ENCODE measurements at regions not wholly inside any gene's neighbourhood (a gene's known extent, or its start where the extent isn't known, plus 50 kb on each side); places are given as distances from the start of the nearest gene placed in this dataset.
A peak's percentile ranks its signal among the peaks of the same experiment; 100 is the strongest.

- ATAC-seq (ENCODE audit: insufficient read depth, low FRiP score) (no peak), DNase-seq (no peak)
- no peak overlapping the region for H3K9ac ChIP-seq (ENCODE audit: insufficient read depth in 1 of 2, low read length in 2 of 2)
- no peak overlapping the region for H3K27ac ChIP-seq (ENCODE audit: low read depth in 1 of 2, low read length in 1 of 2)
- H3K36me3 ChIP-seq (ENCODE audit: control insufficient read depth in 4 of 4, insufficient read depth in 4 of 4, low read length in 4 of 4), result no peaks in the 10 kb centered on the region
- no peaks in the 10 kb centered on the region for H3K27me3 ChIP-seq (ENCODE audit: control insufficient read depth in 3 of 3, insufficient read depth in 3 of 3, low read length in 2 of 3)
- H3K4me1 ChIP-seq (ENCODE audit: control insufficient read depth in 5 of 5, insufficient read depth in 5 of 5, low read length in 5 of 5), result no peaks in the 10 kb centered on the region
- 84 to 92% methylated on average over 1 of the region's 1 CpG for WGBS, 2 donors
- H3K9me3 ChIP-seq (ENCODE audit: control insufficient read depth in 4 of 4, insufficient read depth in 3 of 4, low read length in 3 of 4), result no peaks in the 10 kb centered on the region
- TF ChIP-seq CTCF (IDR thresholded peaks at IDR 0.05; ENCODE audit: control extremely low read depth, extremely low read depth), result no peak
- H3K4me3 ChIP-seq, result no peak overlapping the region
Measured at GRCh38 chr5:40154194-40154593, 525.5 kb upstream of the PTGER4 start.

DNA sequence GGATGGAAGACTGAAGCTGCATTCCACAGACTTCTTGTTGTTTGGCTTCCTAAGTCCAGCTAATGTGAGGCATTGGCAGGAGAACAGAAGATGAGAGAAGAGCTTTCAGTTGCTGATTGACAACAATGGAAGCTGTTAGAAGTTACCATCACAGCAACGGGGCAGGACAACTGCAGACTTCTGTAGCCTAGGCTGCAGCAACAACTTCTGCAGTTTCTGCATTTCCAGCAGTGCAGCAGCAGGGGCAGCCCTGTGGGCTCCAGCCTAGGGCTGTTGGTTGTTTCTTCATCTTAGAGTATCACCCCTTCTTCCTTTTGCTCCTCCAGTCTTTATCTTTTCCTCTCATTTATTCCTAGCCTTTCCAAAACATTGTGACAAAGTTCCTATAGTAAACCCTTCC is 528.8 kb upstream of the PTGER4 start:
- ATAC-seq (ENCODE audit: insufficient read depth, low FRiP score), result no peak
- peak in 1 of 3 donors; percentile 12 for DNase-seq

DNA sequence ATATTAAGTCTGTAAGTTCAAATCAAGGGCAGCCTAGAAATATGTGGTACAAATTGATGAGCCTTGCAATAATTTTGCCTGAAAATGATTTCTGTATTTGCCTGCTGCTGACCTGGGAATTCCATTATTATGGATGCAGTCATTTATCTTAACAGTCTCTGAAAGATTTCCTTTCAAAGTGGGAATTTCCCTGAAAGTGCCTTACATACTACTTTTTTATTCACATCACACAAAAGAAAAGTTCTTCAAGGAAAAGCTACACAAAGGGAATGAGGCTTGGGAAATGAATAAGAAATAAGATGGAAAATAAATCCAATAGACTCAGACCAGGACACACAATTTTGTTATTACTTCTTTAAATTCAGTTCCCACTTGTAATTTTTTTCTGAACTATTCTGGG is 537.8 kb upstream of the PTGER4 start:
- no peak overlapping the region for H3K4me3 ChIP-seq
- no peak for ATAC-seq (ENCODE audit: insufficient read depth, low FRiP score)
- no peak for DNase-seq
- no peak overlapping the region for H3K27ac ChIP-seq (ENCODE audit: low read depth in 1 of 2, low read length in 1 of 2)
- H3K27me3 ChIP-seq (ENCODE audit: control insufficient read depth in 3 of 3, insufficient read depth in 3 of 3, low read length in 2 of 3), result no peaks in the 10 kb centered on the region
- no peak overlapping the region for H3K9ac ChIP-seq (ENCODE audit: insufficient read depth in 1 of 2, low read length in 2 of 2)
- TF ChIP-seq CTCF (IDR thresholded peaks at IDR 0.05; ENCODE audit: control extremely low read depth, extremely low read depth), result no peak
- no peaks in the 10 kb centered on the region for H3K4me1 ChIP-seq (ENCODE audit: control insufficient read depth in 5 of 5, insufficient read depth in 5 of 5, low read length in 5 of 5)
- no peaks in the 10 kb centered on the region for H3K9me3 ChIP-seq (ENCODE audit: control insufficient read depth in 4 of 4, insufficient read depth in 3 of 4, low read length in 3 of 4)
- no peaks in the 10 kb centered on the region for H3K36me3 ChIP-seq (ENCODE audit: control insufficient read depth in 4 of 4, insufficient read depth in 4 of 4, low read length in 4 of 4)

More for the DNA sequence above, 528.8 kb upstream of the PTGER4 start:
- WGBS, 2 donors, result 33 to 59% methylated on average over 1 of the region's 1 CpG
- no peak overlapping the region for H3K27ac ChIP-seq (ENCODE audit: low read depth in 1 of 2, low read length in 1 of 2)
- no peaks in the 10 kb centered on the region for H3K36me3 ChIP-seq (ENCODE audit: control insufficient read depth in 4 of 4, insufficient read depth in 4 of 4, low read length in 4 of 4)
- no peaks in the 10 kb centered on the region for H3K4me1 ChIP-seq (ENCODE audit: control insufficient read depth in 5 of 5, insufficient read depth in 5 of 5, low read length in 5 of 5)
- TF ChIP-seq CTCF (IDR thresholded peaks at IDR 0.05; ENCODE audit: control extremely low read depth, extremely low read depth), result no peak
- no peaks in the 10 kb centered on the region for H3K27me3 ChIP-seq (ENCODE audit: control insufficient read depth in 3 of 3, insufficient read depth in 3 of 3, low read length in 2 of 3)
- H3K4me3 ChIP-seq, result no peak overlapping the region
- no peak overlapping the region for H3K9ac ChIP-seq (ENCODE audit: insufficient read depth in 1 of 2, low read length in 2 of 2)
- no peaks in the 10 kb centered on the region for H3K9me3 ChIP-seq (ENCODE audit: control insufficient read depth in 4 of 4, insufficient read depth in 3 of 4, low read length in 3 of 4)

- Histone ChIP-seq H3K27ac (ENCODE audit: low read depth in 1 of 2, low read length in 1 of 2) (no peak overlapping the region), H3K36me3 (ENCODE audit: control insufficient read depth in 4 of 4, insufficient read depth in 4 of 4, low read length in 4 of 4) (no peaks in the 10 kb centered on the region), H3K9ac (ENCODE audit: insufficient read depth in 1 of 2, low read length in 2 of 2) (no peak overlapping the region), H3K9me3 (ENCODE audit: control insufficient read depth in 4 of 4, insufficient read depth in 3 of 4, low read length in 3 of 4) (no peaks in the 10 kb centered on the region), H3K4me1 (ENCODE audit: control insufficient read depth in 5 of 5, insufficient read depth in 5 of 5, low read length in 5 of 5) (no peaks in the 10 kb centered on the region), H3K27me3 (ENCODE audit: control insufficient read depth in 3 of 3, insufficient read depth in 3 of 3, low read length in 2 of 3) (no peaks in the 10 kb centered on the region), H3K4me3 (no peak overlapping the region)
- TF ChIP-seq CTCF (IDR thresholded peaks at IDR 0.05; ENCODE audit: control extremely low read depth, extremely low read depth), result no peak
- WGBS, 2 donors, result 64 to 75% methylated on average over 3 of the region's 3 CpGs
- DNase-seq (no peak), ATAC-seq (ENCODE audit: insufficient read depth, low FRiP score) (no peak)
Measured at GRCh38 chr5:40141418-40141817, 538.3 kb upstream of the PTGER4 start.
